GM20000 (cell line): ENCODE measurements at regions not wholly inside any gene's neighbourhood (a gene's known extent, or its start where the extent isn't known, plus 50 kb on each side); places are given as distances from the start of the nearest gene placed in this dataset.

ENCODE experiments used
- DNase-seq: peaks from one replicate; pipeline ENCODE4 v3.0.0; 2012; ENCODE audit warnings: low spot score
- TF ChIP-seq, protein P1 (sequence below): IDR thresholded peaks from 2 replicates; pipeline ENCODE4 v1.5.1; 2012; ENCODE audit warnings: mild to moderate bottlenecking, control low read depth; ENCODE audit errors: extremely low read depth, missing control alignments

DNA sequence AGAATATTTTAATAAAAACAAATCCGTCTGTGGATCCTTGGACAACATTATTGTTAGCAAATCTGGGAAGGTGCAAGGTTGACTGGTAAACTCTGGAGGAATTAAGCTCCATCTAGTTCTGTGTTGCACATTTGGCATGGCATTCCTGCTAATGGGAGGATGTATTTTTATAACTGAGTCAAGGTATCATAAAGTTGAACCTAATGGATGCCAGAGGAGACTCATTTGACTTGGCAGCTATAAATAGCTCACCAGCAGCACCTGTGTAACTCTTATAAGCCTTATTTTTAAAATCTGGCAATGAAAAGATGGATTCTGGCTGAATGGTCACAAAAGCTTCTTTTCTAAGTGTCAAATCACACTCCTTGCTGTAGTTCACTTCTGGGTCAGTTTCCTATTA lies 118.5 kb upstream of the ADAMTS5 start:
- TF ChIP-seq, protein P1, sequence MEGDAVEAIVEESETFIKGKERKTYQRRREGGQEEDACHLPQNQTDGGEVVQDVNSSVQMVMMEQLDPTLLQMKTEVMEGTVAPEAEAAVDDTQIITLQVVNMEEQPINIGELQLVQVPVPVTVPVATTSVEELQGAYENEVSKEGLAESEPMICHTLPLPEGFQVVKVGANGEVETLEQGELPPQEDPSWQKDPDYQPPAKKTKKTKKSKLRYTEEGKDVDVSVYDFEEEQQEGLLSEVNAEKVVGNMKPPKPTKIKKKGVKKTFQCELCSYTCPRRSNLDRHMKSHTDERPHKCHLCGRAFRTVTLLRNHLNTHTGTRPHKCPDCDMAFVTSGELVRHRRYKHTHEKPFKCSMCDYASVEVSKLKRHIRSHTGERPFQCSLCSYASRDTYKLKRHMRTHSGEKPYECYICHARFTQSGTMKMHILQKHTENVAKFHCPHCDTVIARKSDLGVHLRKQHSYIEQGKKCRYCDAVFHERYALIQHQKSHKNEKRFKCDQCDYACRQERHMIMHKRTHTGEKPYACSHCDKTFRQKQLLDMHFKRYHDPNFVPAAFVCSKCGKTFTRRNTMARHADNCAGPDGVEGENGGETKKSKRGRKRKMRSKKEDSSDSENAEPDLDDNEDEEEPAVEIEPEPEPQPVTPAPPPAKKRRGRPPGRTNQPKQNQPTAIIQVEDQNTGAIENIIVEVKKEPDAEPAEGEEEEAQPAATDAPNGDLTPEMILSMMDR: no peak
- no peak for DNase-seq

DNA sequence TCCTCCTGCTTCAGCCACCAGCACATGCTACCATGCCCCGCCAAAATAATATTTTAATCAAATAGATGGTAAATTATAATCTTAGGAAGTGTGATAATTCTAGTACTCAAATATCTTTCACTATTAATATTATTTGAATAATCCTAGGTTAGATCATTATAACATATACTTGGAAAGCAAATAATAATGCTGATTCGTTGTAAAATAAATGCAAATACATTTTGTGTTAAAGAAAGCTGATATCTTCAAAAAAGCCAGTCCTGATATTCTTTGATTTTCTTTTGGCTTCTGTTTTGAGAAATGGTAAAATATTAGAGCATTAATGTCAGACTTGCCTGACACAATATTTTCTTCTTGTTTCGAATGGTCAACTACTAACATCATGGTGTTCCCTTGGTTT lies 116.3 kb upstream of the ADAMTS5 start:
- DNase-seq: no peak
- TF ChIP-seq, protein P1: no peak

DNA sequence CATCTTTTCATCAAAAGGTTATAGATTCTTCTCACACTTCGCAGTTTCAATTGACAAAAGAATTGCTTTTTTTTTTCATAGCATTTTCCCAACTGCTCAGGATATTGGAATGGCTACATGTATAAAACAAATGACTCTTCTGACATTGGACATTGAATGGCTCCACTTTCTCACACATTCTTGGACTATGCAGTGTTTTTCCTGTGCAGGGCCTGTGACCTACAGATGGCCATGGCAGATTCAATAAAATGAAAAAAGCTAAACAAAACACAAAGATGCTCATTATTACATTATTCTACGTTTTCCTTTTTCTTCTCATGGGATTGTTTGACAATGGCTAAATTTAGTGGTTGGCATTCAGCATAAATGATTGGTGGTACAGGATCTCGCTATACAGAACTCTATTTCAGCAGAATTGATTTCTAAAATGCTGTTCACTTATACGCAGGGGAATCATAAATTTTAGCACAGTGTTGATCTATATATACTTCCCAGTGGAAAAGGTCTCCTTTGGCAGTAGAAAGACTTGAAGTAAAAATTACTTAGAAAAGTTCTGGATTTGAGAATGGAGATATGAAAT lies 115.6 kb upstream of the ADAMTS5 start:
- DNase-seq: no peak
- TF ChIP-seq, protein P1: no peak

DNA sequence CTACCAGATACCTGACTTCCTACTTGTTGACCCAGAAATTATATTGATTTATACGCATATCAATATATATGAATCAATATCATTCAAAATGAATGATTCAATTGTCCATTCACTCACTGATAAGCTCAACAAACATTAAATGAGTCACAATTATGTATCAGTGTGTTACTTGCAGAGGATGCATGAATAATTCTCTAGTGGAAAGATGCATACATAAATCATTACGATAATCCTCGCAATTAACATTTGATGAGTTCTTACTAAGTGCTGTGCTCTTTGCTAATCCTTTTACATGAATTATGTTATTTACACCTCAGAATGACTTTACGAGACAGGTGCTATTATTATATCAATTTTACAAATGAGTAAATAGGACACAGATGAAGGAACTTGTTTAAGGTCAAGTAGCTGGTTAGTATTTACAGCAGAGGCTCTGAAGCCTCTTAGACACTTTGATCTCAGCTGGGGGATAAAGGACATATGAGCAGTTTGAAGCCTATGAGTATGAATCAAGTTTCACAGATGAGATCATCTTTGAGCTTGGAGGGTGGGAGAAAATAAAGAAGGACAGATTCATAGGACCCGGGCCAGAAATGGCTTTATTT lies 112.8 kb upstream of the ADAMTS5 start:
- DNase-seq: no peak
- TF ChIP-seq, protein P1: no peak

DNA sequence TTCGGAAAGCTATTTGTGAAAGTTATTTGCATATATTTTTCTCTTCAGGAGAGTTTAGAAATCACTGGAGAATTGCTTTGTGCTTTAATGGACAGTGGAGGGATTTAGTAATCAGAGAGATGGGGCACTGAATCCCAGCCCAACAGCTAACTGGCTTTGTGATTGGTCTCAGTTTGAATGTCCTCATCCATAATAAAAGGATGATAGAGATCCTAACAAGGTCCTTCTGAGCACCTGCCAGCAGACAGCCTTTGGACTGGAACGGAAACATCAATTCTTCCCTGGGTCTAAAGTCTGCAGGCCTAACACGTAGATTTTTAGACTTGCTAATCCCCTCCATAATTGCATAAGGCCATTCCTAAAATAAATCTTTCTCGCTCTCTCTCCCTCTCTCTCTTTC lies 112.0 kb upstream of the ADAMTS5 start:
- DNase-seq: no peak
- TF ChIP-seq, protein P1: no peak

DNA sequence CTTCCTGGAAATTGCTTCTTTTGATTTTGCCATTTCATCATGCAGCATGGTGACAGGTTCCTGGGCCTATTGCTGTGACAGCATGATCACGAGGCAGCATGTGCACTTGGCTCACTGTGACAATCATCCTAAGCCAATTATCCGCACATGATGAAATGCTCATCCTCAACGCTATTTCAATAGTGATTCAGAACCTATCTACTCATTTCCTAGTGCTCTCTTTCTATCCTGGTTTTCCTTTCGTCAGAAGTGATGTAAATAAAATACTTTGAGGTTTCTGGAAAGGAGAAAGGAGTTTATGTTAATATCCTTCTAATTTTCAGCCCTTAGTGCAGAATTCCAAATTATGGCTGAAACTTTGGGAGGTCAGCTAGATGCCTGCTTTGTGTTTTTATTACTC lies 110.6 kb upstream of the ADAMTS5 start:
- TF ChIP-seq, protein P1: no peak
- no peak for DNase-seq

DNA sequence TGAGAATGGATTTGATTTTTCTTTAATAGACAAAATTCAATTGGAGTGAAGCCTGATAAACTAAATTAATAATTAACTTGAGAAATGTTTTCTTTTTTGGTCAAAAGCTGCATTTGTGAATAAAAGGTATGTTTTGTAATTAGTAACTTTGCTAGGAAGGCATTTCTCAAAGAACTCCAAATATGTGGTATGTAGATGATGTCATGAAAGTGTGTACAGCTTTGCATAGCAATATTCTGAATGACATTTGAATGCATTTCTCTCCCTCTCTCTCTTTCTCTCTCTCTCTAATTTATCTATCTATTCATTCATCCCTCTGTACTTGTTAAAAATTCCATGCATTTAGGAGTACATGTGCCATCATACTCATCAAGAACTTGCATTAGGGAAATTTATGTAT lies 109.1 kb upstream of the ADAMTS5 start:
- TF ChIP-seq, protein P1: no peak

More for the DNA sequence above, 109.1 kb upstream of the ADAMTS5 start:
- no peak for DNase-seq
